MM.1S (cell line): ENCODE measurements at regions not wholly inside any gene's neighbourhood (a gene's known extent, or its start where the extent isn't known, plus 50 kb on each side); places are given as distances from the start of the nearest gene placed in this dataset.

ENCODE experiments used
- DNase-seq: peaks from one replicate; pipeline ENCODE4 v3.0.0-alpha.2; 2015
- H2AFZ ChIP-seq: fragments of 300-600 bp; sonication (generic); 2 replicates; pipeline ENCODE4 v1.6.0; 2016; ENCODE audit warnings: antibody characterized with exemption, low read length
- H3F3A ChIP-seq: fragments of 300-600 bp; sonication (generic); 2 replicates; pipeline ENCODE4 v1.6.1; 2016; ENCODE audit warnings: mild to moderate bottlenecking, antibody characterized with exemption, low read length, moderate library complexity, mixed read lengths; ENCODE audit not compliant: insufficient read depth
- H3K27ac ChIP-seq: fragments of 300-600 bp; sonication (generic); 2 replicates; pipeline ENCODE4 v1.5.1; 2016; ENCODE audit warnings: mild to moderate bottlenecking, low read length
- H3K27me3 ChIP-seq: fragments of 300-600 bp; sonication (generic); replicated peaks from 2 replicates; pipeline ENCODE4 v1.6.0; 2016; ENCODE audit warnings: low read length; ENCODE audit not compliant: insufficient read depth
- H3K36me3 ChIP-seq: fragments of 300-600 bp; sonication (generic); replicated peaks from 2 replicates; pipeline ENCODE4 v1.6.1; 2016; ENCODE audit warnings: mild to moderate bottlenecking, low read length, mixed read lengths; ENCODE audit not compliant: insufficient read depth
- H3K4me1 ChIP-seq: fragments of 300-600 bp; sonication (generic); 2 replicates; pipeline ENCODE4 v1.6.1; 2016; ENCODE audit warnings: low read length, mixed read lengths
- H3K4me2 ChIP-seq: fragments of 300-600 bp; sonication (generic); 2 replicates; pipeline ENCODE4 v1.6.0; 2016; ENCODE audit warnings: low read depth, low read length
- H3K4me3 ChIP-seq: fragments of 300-600 bp; sonication (generic); 2 replicates; pipeline ENCODE4 v1.5.1; 2016; ENCODE audit warnings: low read length, mixed read lengths
- H3K79me2 ChIP-seq: fragments of 300-600 bp; sonication (generic); 2 replicates; pipeline ENCODE4 v1.6.1; 2016; ENCODE audit warnings: mixed run types, low read length, mixed read lengths
- H3K9ac ChIP-seq: fragments of 300-600 bp; sonication (generic); 2 replicates; pipeline ENCODE4 v1.6.1; 2016; ENCODE audit warnings: low read length, mixed read lengths
- H3K9me2 ChIP-seq: fragments of 300-600 bp; sonication (generic); replicated peaks from 2 replicates; pipeline ENCODE4 v1.6.1; 2016; ENCODE audit warnings: mild to moderate bottlenecking, low read length, mixed read lengths; ENCODE audit not compliant: insufficient read depth
- H3K9me3 ChIP-seq: fragments of 300-600 bp; sonication (generic); replicated peaks from 2 replicates; pipeline ENCODE4 v1.6.1; 2016; ENCODE audit warnings: mild to moderate bottlenecking, low read length, mixed read lengths; ENCODE audit not compliant: insufficient read depth
- H4K20me1 ChIP-seq: fragments of 300-600 bp; sonication (generic); 2 replicates; pipeline ENCODE4 v1.6.1; 2016; ENCODE audit warnings: mild to moderate bottlenecking, low read length, moderate library complexity, mixed read lengths; ENCODE audit not compliant: insufficient read depth
- EZH2 ChIP-seq: fragments of 300-600 bp; sonication (generic); optimal IDR thresholded peaks from 2 replicates; pipeline ENCODE3; 2017; ENCODE audit warnings: low read depth, mild to moderate bottlenecking, antibody characterized with exemption, low read length, mixed read lengths
- EZH2phosphoT487 ChIP-seq: fragments of 300-600 bp; sonication (generic); IDR thresholded peaks from 2 replicates; pipeline ENCODE4 v1.6.1; 2018; ENCODE audit warnings: antibody characterized with exemption, low read length
- TF ChIP-seq, protein P1 (sequence below): fragments of 300-600 bp; sonication (generic); IDR thresholded peaks from 2 replicates; pipeline ENCODE4 v1.5.1; 2016; ENCODE audit warnings: antibody characterized with exemption, low read length, mixed read lengths

GRCh38 chr4:57544811-57545654 lies 434.8 kb upstream of the IGFBP7 start:
- Histone ChIP-seq H4K20me1 (no peaks in the 10 kb centered on the region), H3K9me3 (no peaks in the 10 kb centered on the region), H3K27ac (no peak overlapping the region), H3K4me1 (no peaks in the 10 kb centered on the region), H3K9ac (no peak overlapping the region), H3K79me2 (no peaks in the 10 kb centered on the region), H3K36me3 (no peaks in the 10 kb centered on the region), H3K27me3 (no peaks in the 10 kb centered on the region), H3K4me3 (no peak overlapping the region), H3K9me2 (no peaks in the 10 kb centered on the region), H2AFZ (no peak overlapping the region), H3F3A (no peaks in the 10 kb centered on the region), H3K4me2 (no peak overlapping the region)
- no peak for DNase-seq
- no peak for TF ChIP-seq EZH2
- TF ChIP-seq EZH2phosphoT487 = no peak
- TF ChIP-seq, protein P1, sequence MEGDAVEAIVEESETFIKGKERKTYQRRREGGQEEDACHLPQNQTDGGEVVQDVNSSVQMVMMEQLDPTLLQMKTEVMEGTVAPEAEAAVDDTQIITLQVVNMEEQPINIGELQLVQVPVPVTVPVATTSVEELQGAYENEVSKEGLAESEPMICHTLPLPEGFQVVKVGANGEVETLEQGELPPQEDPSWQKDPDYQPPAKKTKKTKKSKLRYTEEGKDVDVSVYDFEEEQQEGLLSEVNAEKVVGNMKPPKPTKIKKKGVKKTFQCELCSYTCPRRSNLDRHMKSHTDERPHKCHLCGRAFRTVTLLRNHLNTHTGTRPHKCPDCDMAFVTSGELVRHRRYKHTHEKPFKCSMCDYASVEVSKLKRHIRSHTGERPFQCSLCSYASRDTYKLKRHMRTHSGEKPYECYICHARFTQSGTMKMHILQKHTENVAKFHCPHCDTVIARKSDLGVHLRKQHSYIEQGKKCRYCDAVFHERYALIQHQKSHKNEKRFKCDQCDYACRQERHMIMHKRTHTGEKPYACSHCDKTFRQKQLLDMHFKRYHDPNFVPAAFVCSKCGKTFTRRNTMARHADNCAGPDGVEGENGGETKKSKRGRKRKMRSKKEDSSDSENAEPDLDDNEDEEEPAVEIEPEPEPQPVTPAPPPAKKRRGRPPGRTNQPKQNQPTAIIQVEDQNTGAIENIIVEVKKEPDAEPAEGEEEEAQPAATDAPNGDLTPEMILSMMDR = no peak

DNA sequence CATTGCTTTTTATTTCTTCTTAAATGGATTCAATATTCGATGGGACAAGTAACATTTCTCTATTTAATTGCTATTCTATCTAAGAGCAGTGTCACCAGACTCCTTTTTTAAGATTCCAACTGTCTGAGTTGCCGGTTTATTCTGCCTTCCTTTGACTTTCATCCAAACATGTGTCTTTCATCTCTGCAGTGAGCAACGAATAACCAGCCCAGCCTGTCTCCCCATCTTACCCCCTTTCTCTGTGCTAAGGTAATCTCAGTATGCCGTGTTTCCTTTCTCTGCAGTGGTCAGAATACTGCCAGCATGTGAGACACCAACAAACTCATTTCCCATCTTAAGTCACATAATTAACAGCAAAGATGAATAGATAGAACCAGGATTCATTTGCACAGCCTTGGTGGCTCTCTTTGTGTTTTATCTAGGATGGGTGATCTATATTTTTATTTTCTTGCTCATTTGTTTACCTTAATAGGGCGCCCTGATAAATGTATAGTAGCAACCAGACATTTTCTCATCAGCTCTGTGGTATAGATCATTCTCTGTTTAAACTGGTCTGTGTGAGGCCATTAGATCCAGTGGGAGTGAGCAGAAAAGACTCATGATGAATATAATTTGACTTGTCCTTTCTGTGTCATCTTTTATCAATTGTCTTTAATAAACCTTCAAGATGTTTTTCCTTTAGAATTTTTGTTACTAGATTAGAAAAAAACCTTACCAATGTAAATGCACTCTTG lies 394.8 kb upstream of the IGFBP7 start:
- H3F3A ChIP-seq = no peaks in the 10 kb centered on the region
- no peaks in the 10 kb centered on the region for H3K9me3 ChIP-seq
- no peak overlapping the region for H2AFZ ChIP-seq
- H3K79me2 ChIP-seq = no peaks in the 10 kb centered on the region
- no peaks in the 10 kb centered on the region for H3K4me1 ChIP-seq
- H3K9ac ChIP-seq = no peak overlapping the region
- H3K4me2 ChIP-seq = no peak overlapping the region
- no peaks in the 10 kb centered on the region for H3K9me2 ChIP-seq
- H3K27me3 ChIP-seq = no peaks in the 10 kb centered on the region
- no peaks in the 10 kb centered on the region for H4K20me1 ChIP-seq
- H3K27ac ChIP-seq = no peak overlapping the region
- no peak for DNase-seq
- TF ChIP-seq, protein P1 = no peak
- no peaks in the 10 kb centered on the region for H3K36me3 ChIP-seq
- H3K4me3 ChIP-seq = no peak overlapping the region

GRCh38 chr4:57504139-57504538 lies 394.0 kb upstream of the IGFBP7 start:
- Histone ChIP-seq H3K79me2 (no peaks in the 10 kb centered on the region), H3K4me1 (no peaks in the 10 kb centered on the region), H3K36me3 (no peaks in the 10 kb centered on the region), H4K20me1 (no peaks in the 10 kb centered on the region), H3K27ac (no peak overlapping the region), H3K9me2 (no peaks in the 10 kb centered on the region), H3K27me3 (no peaks in the 10 kb centered on the region), H3K4me3 (no peak overlapping the region), H3K9ac (no peak overlapping the region), H2AFZ (no peak overlapping the region), H3K9me3 (no peaks in the 10 kb centered on the region), H3K4me2 (no peak overlapping the region), H3F3A (no peaks in the 10 kb centered on the region)
- DNase-seq = no peak
- TF ChIP-seq EZH2phosphoT487 (no peak), EZH2 (no peak)
- TF ChIP-seq, protein P1 = no peak
